GM18498 (cell line): ENCODE measurements at regions not wholly inside any gene's neighbourhood (a gene's known extent, or its start where the extent isn't known, plus 50 kb on each side); places are given as distances from the start of the nearest gene placed in this dataset.
"Not testable (repeated sequence)": the region's sequence is repeated elsewhere in the genome, so short reads cannot be mapped to it uniquely, and the experiment has no call there.

Experiments used
- ATAC-seq: cut with Tn5 transposase; IDR thresholded peaks from one replicate; pipeline ENCODE4 v1.9.1; 2021; ENCODE audit warnings: mild to moderate bottlenecking, moderate library complexity; ENCODE audit not compliant: unreplicated experiment

GRCh38 chr3:127069814-127070440, 87.0 kb downstream of the PLXNA1 start:
- no peak for ATAC-seq

- ATAC-seq = no peak
These were observed 87.9 kb downstream of the PLXNA1 start for GRCh38 chr3:127070776-127071175.

GRCh38 chr3:127071597-127072001, 88.7 kb downstream of the PLXNA1 start:
- no peak for ATAC-seq

- no peak for ATAC-seq
These were observed 89.4 kb downstream of the PLXNA1 start for GRCh38 chr3:127072221-127072771.

GRCh38 chr3:127072971-127073783, 90.3 kb downstream of the PLXNA1 start:
- no peak for ATAC-seq

GRCh38 chr3:127073941-127074820, 91.3 kb downstream of the PLXNA1 start:
- ATAC-seq = no peak

- ATAC-seq = peak; percentile 79
These were observed 92.0 kb downstream of the PLXNA1 start for GRCh38 chr3:127074900-127075360.

- not testable (repeated sequence) for ATAC-seq
These were observed 93.5 kb downstream of the PLXNA1 start for GRCh38 chr3:127076166-127076992.

GRCh38 chr3:127077068-127077467, 94.2 kb downstream of the PLXNA1 start:
- ATAC-seq = no peak

- ATAC-seq = no peak
These were observed 94.7 kb downstream of the PLXNA1 start for GRCh38 chr3:127077505-127078064.

GRCh38 chr3:127078626-127079025, 95.7 kb downstream of the PLXNA1 start:
- no peak for ATAC-seq

- no peak for ATAC-seq
These were observed 96.3 kb downstream of the PLXNA1 start for GRCh38 chr3:127079211-127079610.

- no peak for ATAC-seq
These were observed 98.2 kb downstream of the PLXNA1 start for GRCh38 chr3:127081001-127081720.

- ATAC-seq = no peak
These were observed 99.2 kb downstream of the PLXNA1 start for GRCh38 chr3:127082066-127082465.

- ATAC-seq = no peak
These were observed 101.0 kb downstream of the PLXNA1 start for GRCh38 chr3:127083778-127084397.

- no peak for ATAC-seq
These were observed 101.6 kb downstream of the PLXNA1 start for GRCh38 chr3:127084401-127084990.

- ATAC-seq = no peak
These were observed 102.7 kb downstream of the PLXNA1 start for GRCh38 chr3:127085576-127085975.

- not testable (repeated sequence) for ATAC-seq
These were observed 103.7 kb downstream of the PLXNA1 start for GRCh38 chr3:127086591-127086990.
